Stimulated activated CD4-positive, alpha-beta T cell treated with anti-CD3 and anti-CD28 coated beads, Interleukin-15, amount 100 ng/mL, for 24 hours (primary cell): ENCODE measurements at regions not wholly inside any gene's neighbourhood (a gene's known extent, or its start where the extent isn't known, plus 50 kb on each side); places are given as distances from the start of the nearest gene placed in this dataset.

Source experiments
- DNase-seq: peaks from one replicate; pipeline ENCODE4 v3.0.0-alpha.2; 2020

GRCh38 chr16:8519179-8519578, 71.1 kb downstream of the TMEM114 start:
- no peak for DNase-seq

GRCh38 chr16:8517280-8517679, 73.0 kb downstream of the TMEM114 start:
- no peak for DNase-seq

GRCh38 chr16:8516471-8516870, 73.8 kb downstream of the TMEM114 start:
- DNase-seq = no peak

GRCh38 chr16:8512941-8513624, 77.2 kb downstream of the TMEM114 start:
- DNase-seq = no peak

- no peak for DNase-seq
Measured at GRCh38 chr16:8511464-8511863, 78.8 kb downstream of the TMEM114 start.

DNA sequence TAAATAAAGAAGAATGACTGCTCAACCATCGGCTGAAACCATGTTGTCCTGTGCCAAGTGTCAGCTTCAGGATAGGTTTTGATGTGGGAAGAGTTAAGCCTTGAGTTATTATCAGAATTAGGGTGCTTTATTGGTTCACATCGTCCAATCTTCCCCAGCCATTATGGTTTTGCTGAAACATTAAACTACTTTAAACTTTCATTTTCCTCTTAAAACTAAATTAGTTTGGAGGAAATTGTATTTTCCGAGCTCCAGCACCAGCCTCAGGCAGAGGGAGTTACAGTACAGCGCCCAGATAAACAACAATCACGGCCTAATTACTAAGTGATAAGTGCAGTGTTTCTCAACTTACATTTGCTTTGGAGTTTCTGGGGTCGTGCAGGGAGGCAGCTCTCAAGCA, 80.2 kb downstream of the TMEM114 start:
- DNase-seq = no peak

DNA sequence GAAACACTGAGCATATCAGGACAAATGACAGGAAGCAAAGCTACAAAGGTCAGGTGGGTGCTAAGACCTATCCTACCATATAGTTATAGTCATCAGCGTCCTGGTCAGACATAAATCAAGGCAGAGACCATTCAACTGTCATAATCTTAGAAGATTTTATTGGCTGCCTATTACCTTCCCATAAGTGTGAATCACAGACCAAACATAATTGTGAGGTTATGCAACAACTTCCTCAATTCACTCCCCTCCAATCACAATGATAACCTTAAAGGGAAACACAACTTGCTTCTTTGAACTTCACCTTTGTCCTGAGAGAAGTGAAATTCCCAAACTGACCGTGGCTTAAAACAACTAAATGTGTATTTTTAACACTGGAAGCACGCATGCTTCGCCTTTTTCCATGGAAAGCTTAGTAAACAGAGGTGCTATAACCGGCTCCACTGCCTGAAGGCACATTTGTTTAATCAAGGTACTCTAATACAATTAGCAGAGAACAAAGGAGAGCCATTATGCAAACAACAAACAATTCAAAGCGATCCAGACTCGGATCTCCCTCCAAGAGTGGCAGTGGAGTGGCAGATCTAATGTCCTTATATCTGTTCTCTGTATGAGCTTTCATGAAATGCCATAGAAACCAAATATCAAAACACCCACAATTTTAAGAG, 84.9 kb downstream of the TMEM114 start:
- DNase-seq = no peak

DNA sequence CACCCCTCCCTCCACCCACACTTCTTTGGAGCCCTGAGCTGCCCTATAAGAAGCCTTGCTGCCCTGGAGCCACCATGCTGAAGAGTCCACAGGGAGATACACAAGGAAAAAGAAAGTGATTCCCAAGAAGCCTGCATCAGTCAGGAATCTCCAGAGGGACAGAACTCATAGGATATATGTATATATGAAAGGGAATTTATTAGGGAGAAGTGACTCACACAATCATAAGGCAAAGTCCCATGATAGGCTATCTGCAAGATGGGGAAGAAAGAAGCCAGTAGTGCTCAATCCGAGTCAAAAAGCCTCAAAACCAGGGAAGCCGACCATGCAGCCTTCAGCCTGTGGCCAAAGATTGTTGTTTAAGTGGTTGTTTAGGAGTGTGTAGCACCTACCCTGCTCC, 87.9 kb downstream of the TMEM114 start:
- DNase-seq = no peak

DNA sequence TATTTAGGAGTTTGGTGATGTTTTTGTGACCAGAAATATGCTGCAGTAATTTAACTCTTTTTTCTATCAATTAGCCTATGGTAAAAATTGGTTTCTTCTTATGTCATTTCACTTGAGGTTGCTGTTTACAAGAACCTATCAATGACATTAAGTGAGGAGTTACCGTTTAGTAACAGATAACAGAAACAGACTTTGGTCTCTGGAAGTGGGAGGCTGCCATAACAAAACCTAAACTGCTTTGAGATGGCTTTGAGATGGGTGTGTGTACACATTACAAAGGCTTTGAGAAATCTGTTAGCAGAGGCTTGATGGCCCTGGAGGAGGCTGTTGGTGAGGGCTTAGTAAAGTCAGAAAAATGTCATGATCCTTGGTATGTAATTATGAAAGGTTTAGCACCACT, 90.0 kb downstream of the TMEM114 start:
- no peak for DNase-seq

GRCh38 chr16:8496364-8496763, 93.9 kb downstream of the TMEM114 start:
- DNase-seq = no peak

GRCh38 chr16:8493972-8494371, 96.3 kb downstream of the TMEM114 start:
- no peak for DNase-seq

GRCh38 chr16:8492690-8493089, 97.6 kb downstream of the TMEM114 start:
- DNase-seq = no peak

DNA sequence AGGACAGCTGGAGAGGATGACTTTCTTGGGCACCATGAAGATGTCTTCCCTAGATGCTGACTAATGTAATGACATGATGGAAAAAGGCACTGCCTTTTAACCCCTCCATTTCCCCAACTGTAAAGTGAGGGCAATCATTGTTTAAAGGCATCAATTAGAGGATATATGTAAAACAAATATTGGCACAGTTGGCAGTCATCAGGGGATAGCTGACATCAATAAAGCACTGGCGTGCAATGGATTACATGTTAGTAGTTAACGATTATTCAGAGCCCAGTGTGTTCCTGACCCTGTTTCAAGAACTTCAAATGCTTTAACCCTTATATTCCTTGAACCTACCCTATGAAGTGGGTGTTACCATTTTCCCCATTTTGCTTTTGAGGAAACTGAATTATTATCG, 100.7 kb downstream of the TMEM114 start:
- DNase-seq = no peak

GRCh38 chr16:8486985-8487384, 103.3 kb downstream of the TMEM114 start:
- DNase-seq = no peak

DNA sequence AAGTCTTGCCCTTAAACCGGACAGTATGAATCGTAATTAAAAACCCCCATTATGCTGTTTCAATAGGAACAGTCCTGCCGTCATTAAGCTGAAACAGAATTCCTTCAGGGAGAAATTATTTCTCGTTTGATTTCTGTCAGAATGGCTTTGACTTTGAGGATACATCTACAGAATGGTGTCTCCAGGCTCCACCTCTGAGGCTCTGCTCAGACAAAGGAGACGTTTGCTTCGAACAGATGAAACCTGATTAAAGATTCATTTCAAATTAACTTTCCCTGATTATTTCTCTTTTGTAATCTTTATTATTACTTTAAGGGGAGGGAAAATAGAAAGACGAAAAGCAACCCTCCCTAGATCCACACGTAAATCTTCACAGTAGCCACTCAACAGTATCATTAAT, 106.9 kb downstream of the TMEM114 start:
- DNase-seq = no peak

- DNase-seq = no peak
Measured at GRCh38 chr16:8481810-8482209, 108.5 kb downstream of the TMEM114 start.

DNA sequence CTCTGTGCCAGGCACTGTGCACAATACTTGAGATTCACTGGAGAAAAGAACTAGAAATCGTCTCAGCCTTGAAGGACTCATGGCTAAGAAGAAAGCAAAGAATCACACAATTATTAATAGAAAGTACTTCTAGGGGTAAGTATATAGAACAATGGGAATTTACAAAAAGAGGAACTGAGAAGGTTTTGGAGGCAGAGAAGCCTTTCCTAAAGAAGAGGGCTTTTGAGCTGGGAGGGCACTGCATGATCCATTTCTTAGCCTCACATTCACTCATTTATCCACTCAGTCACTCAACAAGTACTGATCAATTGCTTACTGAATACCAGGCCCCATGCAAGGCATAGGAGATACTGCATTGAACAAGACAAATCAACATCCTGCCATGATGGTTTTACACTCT, 113.5 kb downstream of the TMEM114 start:
- DNase-seq = no peak

GRCh38 chr16:8474587-8474986, 115.7 kb downstream of the TMEM114 start:
- no peak for DNase-seq

DNA sequence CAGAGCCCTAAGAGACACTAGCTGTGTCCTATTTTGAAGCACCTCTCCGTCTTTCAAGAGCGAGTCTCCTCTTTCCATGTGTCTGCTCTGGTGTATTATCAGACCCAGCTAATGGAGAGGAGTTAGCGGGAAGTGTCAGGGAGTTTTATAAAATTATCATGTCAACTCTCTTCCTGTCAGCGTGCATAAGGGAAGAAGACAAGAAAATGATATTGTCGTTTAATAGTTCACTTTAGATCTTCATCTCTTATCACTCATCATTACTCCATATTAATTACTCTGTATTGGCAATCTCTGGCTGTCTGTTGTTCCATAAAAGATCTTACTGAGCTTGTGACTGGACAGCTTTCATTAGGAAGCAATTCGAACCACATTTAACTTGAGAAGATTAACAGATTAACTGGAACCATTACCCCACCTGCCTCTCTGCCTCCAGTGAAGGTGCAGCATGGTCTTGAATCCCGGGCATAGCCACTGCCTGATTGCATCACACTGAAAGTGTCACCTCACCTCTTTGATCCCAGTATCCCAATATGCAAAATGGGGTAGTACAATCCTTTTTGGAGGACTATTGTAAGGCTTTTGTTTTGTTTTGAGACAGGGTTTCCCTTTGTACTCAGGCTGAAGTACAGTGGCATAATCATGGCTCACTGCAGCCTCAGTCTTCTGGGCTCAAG, 121.1 kb downstream of the TMEM114 start:
- DNase-seq = no peak

DNA sequence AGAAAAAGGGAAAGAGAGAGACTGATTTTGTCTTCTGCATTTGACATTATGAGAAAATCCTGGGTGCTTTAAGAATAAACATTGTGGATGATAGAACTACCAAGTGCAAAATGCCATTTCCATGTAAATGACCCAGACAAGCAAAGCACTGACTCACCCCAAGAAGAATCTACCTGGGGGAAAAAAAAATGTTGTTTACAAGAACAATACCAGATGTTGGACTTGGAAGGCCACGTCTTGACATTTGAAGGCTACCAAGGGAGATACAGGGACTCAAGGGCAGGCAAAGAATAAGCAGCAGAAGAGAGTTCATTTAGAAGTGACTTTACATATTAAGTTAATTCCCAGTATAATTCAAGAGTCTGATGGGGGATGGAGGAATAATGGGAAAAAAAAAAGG, 125.3 kb downstream of the TMEM114 start:
- DNase-seq = no peak

GRCh38 chr16:8459085-8459733, 131.1 kb downstream of the TMEM114 start:
- no peak for DNase-seq

DNA sequence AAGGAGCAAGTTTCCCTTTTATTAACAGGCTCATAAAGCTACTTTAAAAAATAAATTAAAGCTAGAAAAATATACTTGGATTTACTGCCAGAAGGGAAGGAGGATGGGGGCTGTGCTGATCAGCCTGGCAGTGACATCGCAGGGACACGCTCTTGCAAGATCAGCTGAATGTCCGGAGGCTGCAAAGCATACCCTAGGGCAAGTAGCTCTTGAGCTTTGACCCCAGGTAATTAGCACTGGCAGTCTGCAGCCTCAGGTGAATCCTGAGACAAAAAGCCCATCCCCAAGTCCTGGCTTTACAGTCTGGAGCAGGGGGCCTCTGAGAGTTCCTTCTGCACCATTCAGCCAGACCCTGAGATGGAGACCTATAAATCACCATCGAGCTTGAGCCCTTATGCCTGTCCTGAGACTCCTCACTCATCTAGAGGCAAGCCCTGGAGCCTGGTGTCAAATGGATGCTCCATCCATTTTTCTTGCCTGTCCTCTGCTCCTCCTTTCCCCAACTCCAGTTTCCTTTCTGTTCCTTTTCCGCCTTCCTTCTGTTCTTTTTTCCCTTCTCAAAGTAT, 131.7 kb downstream of the TMEM114 start:
- no peak for DNase-seq

DNA sequence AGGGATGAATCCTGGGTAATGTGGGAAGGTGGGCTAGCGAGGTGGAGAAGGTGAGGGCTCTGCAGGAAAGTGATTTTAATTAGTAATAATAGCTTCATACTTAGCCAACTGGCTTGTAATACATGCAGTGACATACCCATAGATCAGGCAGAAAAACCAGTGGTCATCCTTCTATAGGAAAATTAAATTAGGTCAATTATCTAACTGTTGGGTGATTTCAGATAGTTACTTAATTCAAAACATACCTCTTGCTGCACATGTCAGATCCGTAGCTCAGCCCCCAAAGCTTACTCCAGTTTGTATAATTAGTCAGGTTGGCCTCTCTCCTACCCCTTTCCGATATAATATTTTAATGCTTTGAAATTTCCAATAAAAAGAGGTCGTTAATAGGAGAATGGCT, 137.0 kb downstream of the TMEM114 start:
- DNase-seq = no peak

GRCh38 chr16:8452941-8453340, 137.4 kb downstream of the TMEM114 start:
- DNase-seq = no peak
